K562 (cell line): ENCODE measurements at regions not wholly inside any gene's neighbourhood (a gene's known extent, or its start where the extent isn't known, plus 50 kb on each side); places are given as distances from the start of the nearest gene placed in this dataset.

ENCODE experiments used
- ATAC-seq: fragments of 200-7000 bp; cut with Tn5 transposase; 3 replicates; pipeline ENCODE4 v1.9.1; 2020; ENCODE audit warnings: moderate library complexity
- BruUV-seq: library from RNA; stranded (reverse); fragments of 400-500 nt; replicated peaks from 2 replicates; lab custom pipeline; 2021; lab: Mats Ljungman, UMichigan
- CTCF ChIA-PET: fragments of 300-600 bp; formaldehyde crosslinking; extraction: SDS; loops from one replicate; lab custom pipeline; 2021; ENCODE audit warnings: low intra/inter-chr PET ratio; lab: Yijun Ruan, JAX
- POLR2A ChIA-PET: fragments of 300-600, 350-650 bp; sonication (Branson Sonifier 250); formaldehyde crosslinking; extraction: SDS; loops from one replicate; lab custom pipeline; 2021; ENCODE audit warnings: antibody characterized with exemption, inconsistent platforms; lab: Yijun Ruan, JAX
- DNase-seq, 4 experiments: peaks; one replicate each; pipeline versions ENCODE4 v3.0.0 to v3.0.0-alpha.2; 2011 to 2018; ENCODE audit warnings: low spot score in 3 of 4, mixed read lengths in 3 of 4; ENCODE audit errors: extremely low read depth in 1 of 4
- FAIRE-seq: peaks from 2 replicates; lab custom pipeline; 2011; peaks lifted over from hg19 to GRCh38; lab: Jason Lieb, UNC
- H2AFZ ChIP-seq: 2 replicates; pipeline ENCODE4 v1.6.0; 2011; ENCODE audit warnings: low read depth, low read length, control low read depth, inconsistent platforms
- H3K27ac ChIP-seq: fragments of 200-600 bp; 3 replicates; pipeline ENCODE4 v1.8.0; 2011; ENCODE audit warnings: low read depth, mild to moderate bottlenecking, control low read depth, inconsistent platforms, low read length, moderate library complexity, mixed read lengths; ENCODE audit errors: extremely low read depth
- H3K27me3 ChIP-seq, 2 experiments: fragments of 300-600 bp in 1 of 2; 2 replicates in 1 of 2; 3 replicates in 1 of 2; pipeline versions ENCODE4 v1.6.0 to v1.8.0; 2011; ENCODE audit warnings: inconsistent platforms in 2 of 2, low read length in 2 of 2, mild to moderate bottlenecking in 1 of 2, mixed read lengths in 1 of 2, moderate library complexity in 1 of 2; ENCODE audit not compliant: control insufficient read depth in 2 of 2, insufficient read depth in 2 of 2
- H3K36me3 ChIP-seq: fragments of 300-600 bp; 3 replicates; pipeline ENCODE4 v1.8.0; 2011; ENCODE audit warnings: mild to moderate bottlenecking, low read length, inconsistent platforms; ENCODE audit not compliant: control insufficient read depth, insufficient read depth
- H3K4me1 ChIP-seq, 2 experiments: fragments of 200-600 bp in 1 of 2; replicated peaks in 1 of 2; 2 replicates in 1 of 2; 3 replicates in 1 of 2; pipeline versions ENCODE4 v1.5.1 to v1.8.0; 2011; ENCODE audit warnings: inconsistent platforms in 2 of 2, low read length in 2 of 2, mild to moderate bottlenecking in 1 of 2, mixed read lengths in 1 of 2, moderate library complexity in 1 of 2; ENCODE audit not compliant: control insufficient read depth in 2 of 2, insufficient read depth in 2 of 2
- H3K4me2 ChIP-seq: 2 replicates; pipeline ENCODE4 v1.6.1; 2011; ENCODE audit warnings: low read length, control low read depth, inconsistent platforms, mixed read lengths; ENCODE audit not compliant: insufficient read depth
- H3K4me3 ChIP-seq: fragments of 200-600 bp; sonication (generic), shearing (Covaris generic); 2 replicates; pipeline ENCODE4 v1.5.1; 2016; ENCODE audit warnings: control low read depth, inconsistent platforms
- H3K79me2 ChIP-seq: fragments of 200-600 bp; 3 replicates; pipeline ENCODE4 v1.8.0; 2011; ENCODE audit warnings: low read length, inconsistent platforms; ENCODE audit not compliant: control insufficient read depth, insufficient read depth
- H3K9ac ChIP-seq, 2 experiments: 2 replicates each; pipeline versions ENCODE4 v1.6.0 to v1.6.1; 2011; ENCODE audit warnings: low read depth in 2 of 2, low read length in 2 of 2, control low read depth in 1 of 2, inconsistent platforms in 1 of 2, mild to moderate bottlenecking in 1 of 2, mixed read lengths in 1 of 2; ENCODE audit not compliant: insufficient read depth in 1 of 2
- H3K9me1 ChIP-seq: one replicate; pipeline ENCODE4 v1.6.0; 2011; ENCODE audit warnings: inconsistent platforms, mild to moderate bottlenecking, low read length, moderate library complexity; ENCODE audit not compliant: control insufficient read depth, insufficient read depth
- H3K9me3 ChIP-seq: replicated peaks from 2 replicates; pipeline ENCODE4 v1.5.1; 2011; ENCODE audit warnings: low read depth, low read length, inconsistent platforms; ENCODE audit not compliant: control insufficient read depth, insufficient read depth
- H4K20me1 ChIP-seq: replicated peaks from 2 replicates; pipeline ENCODE4 v1.6.1; 2011; ENCODE audit warnings: low read length, inconsistent platforms, mixed read lengths; ENCODE audit not compliant: control insufficient read depth, insufficient read depth
- ELK1 ChIP-seq: sonication (generic); formaldehyde crosslinking; IDR thresholded peaks from 2 replicates; pipeline ENCODE4 v1.8.1; 2022; ENCODE audit warnings: missing genetic modification reagents
- HMGN3 ChIP-seq: IDR thresholded peaks from 2 replicates; pipeline ENCODE4 v1.6.1; 2011; ENCODE audit warnings: borderline replicate concordance, low read depth, mild to moderate bottlenecking, mixed read lengths, low read length; ENCODE audit not compliant: insufficient read length; ENCODE audit errors: extremely low read depth
- HNRNPK ChIP-seq: fragments of 200-400 bp; formaldehyde crosslinking; IDR thresholded peaks from one replicate; pipeline ENCODE4 v1.6.1; 2018; ENCODE audit warnings: mild to moderate bottlenecking, low read depth, low read length; ENCODE audit not compliant: poor library complexity, severe bottlenecking
- MCM2 ChIP-seq: fragments of 450-650 bp; IDR thresholded peaks from 2 replicates; pipeline ENCODE4 v1.6.1; 2017; ENCODE audit warnings: low read depth, mild to moderate bottlenecking
- MEIS2 ChIP-seq: fragments of 450-650 bp; IDR thresholded peaks from 2 replicates; pipeline ENCODE4 v1.6.1; 2014; ENCODE audit warnings: mild to moderate bottlenecking; ENCODE audit not compliant: partially characterized antibody
- MXD1 ChIP-seq: fragments of 250-450 bp; sonication (Bioruptor Pico); IDR thresholded peaks from 2 replicates; pipeline ENCODE4 v1.8.0; 2021; ENCODE audit warnings: borderline replicate concordance, mild to moderate bottlenecking, moderate library complexity; ENCODE audit not compliant: poor library complexity, severe bottlenecking
- NR2C1 ChIP-seq, 2 experiments: fragments of 450-650 bp; IDR thresholded peaks; 2 replicates each; pipeline ENCODE4 v1.6.1; 2017; ENCODE audit warnings: mild to moderate bottlenecking in 2 of 2, antibody characterized with exemption in 1 of 2, inconsistent platforms in 1 of 2, missing compliant biosample characterization in 1 of 2, missing genetic modification characterization in 1 of 2
- SMAD2 ChIP-seq: fragments of 150-350 bp; IDR thresholded peaks from 2 replicates; pipeline ENCODE4 v1.6.1; 2014; ENCODE audit warnings: low read depth, mild to moderate bottlenecking, low read length
- SPI1 ChIP-seq: IDR thresholded peaks from 2 replicates; pipeline ENCODE4 v1.6.1; 2011; ENCODE audit warnings: low read depth, low read length, control low read depth, borderline replicate concordance
- VEZF1 ChIP-seq: fragments of 200-800 bp; sonication (Bioruptor generic); IDR thresholded peaks from 2 replicates; pipeline ENCODE4 v1.6.1; 2017; ENCODE audit warnings: missing genetic modification characterization, missing compliant biosample characterization
- ZC3H8 ChIP-seq: fragments of 450-650 bp; IDR thresholded peaks from 2 replicates; pipeline ENCODE4 v1.6.1; 2017
- WGBS: fragments of 100-300 bp; shearing (Covaris generic); methylation state at CpG from one replicate; pipeline ENCODE4 v1.1.6; 2016; ENCODE audit warnings: low coverage, mixed read lengths; ENCODE audit not compliant: insufficient coverage; ENCODE audit errors: missing lambda C conversion rate; 5-methylcytosine and 5-hydroxymethylcytosine counted together
- in situ Hi-C: fragments of 300-500 bp; cut with MboI; formaldehyde crosslinking; loops from 4 replicates; pipeline ENCODE4 v1.15.0; 2018; ENCODE audit warnings: inconsistent platforms, mixed read lengths
- intact Hi-C: fragments of 100-400 bp; cut with micrococcal nuclease; formaldehyde crosslinking; loops from 2 replicates; pipeline ENCODE4 v1.14.2; 2022

- no TSS peak for BruUV-seq
- Histone ChIP-seq H3K27me3 (no peaks in the 10 kb centered on the region), H3K4me2 (no peak overlapping the region), H3K9me3 (no peaks in the 10 kb centered on the region), H4K20me1 (no peaks in the 10 kb centered on the region), H2AFZ (no peak overlapping the region), H3K4me1 (peaks cover 5 to 16% of the 10 kb centered on the region in 2 experiments; a peak in 4 of 5 replicates), H3K9me1 (no peaks in the 10 kb centered on the region), H3K79me2 (no peaks in the 10 kb centered on the region), H3K36me3 (no peaks in the 10 kb centered on the region), H3K27ac (no peak overlapping the region), H3K9ac (no peak overlapping the region), H3K4me3 (no peak overlapping the region)
- ATAC-seq = no peak
- FAIRE-seq = no peak
- DNase-seq = no peak
- CTCF ChIA-PET = no interaction called here
- POLR2A ChIA-PET = no interaction called here
- in situ Hi-C loops = no loop called here
- intact Hi-C loops = no loop called here
- TF ChIP-seq SMAD2 = no peak
- no peak for TF ChIP-seq MXD1 (CRISPR knock-in tag)
- no peak for TF ChIP-seq NR2C1 (IDR thresholded peaks at IDR 0.05)
- TF ChIP-seq NR2C1 (tag; IDR thresholded peaks at IDR 0.05) = peak; percentile 36; the same call in 1 of the 2 replicates
- TF ChIP-seq MEIS2 = peak; percentile 8
Observed at GRCh38 chr3:177681156-177681555, 483.9 kb upstream of the TBL1XR1 start.

GRCh38 chr3:177681852-177682251 is 484.6 kb upstream of the TBL1XR1 start:
- CTCF ChIA-PET = no interaction called here
- peaks cover 5 to 16% of the 10 kb centered on the region in 2 experiments; a peak in 4 of 5 replicates for H3K4me1 ChIP-seq
- no peak for ATAC-seq
- no peaks in the 10 kb centered on the region for H4K20me1 ChIP-seq
- intact Hi-C loops = no loop called here
- WGBS = 74% methylated on average over 2 of the region's 2 CpGs
- no peaks in the 10 kb centered on the region for H3K27me3 ChIP-seq
- POLR2A ChIA-PET = no interaction called here
- no peak overlapping the region for H3K4me3 ChIP-seq
- H3K9me1 ChIP-seq = no peaks in the 10 kb centered on the region
- TF ChIP-seq SPI1 (0 out of 2 replicates have a peak, but pooled peaks have one; percentile 33), HNRNPK (no peak), ZC3H8 (no peak), HMGN3 (no peak), VEZF1 (CRISPR knock-in tag) (no peak), ELK1 (CRISPR knock-in tag) (no peak), MEIS2 (no peak), MCM2 (no peak)
- TF ChIP-seq, all 486 proteins: peak for 1
- Histone ChIP-seq H3K27ac (no peak overlapping the region), H3K4me2 (no peak overlapping the region), H3K9ac (no peak overlapping the region), H3K36me3 (no peaks in the 10 kb centered on the region), H3K9me3 (no peaks in the 10 kb centered on the region), H2AFZ (no peak overlapping the region), H3K79me2 (no peaks in the 10 kb centered on the region)
- in situ Hi-C loops = no loop called here
- no peak for FAIRE-seq
- BruUV-seq = no TSS peak
- DNase-seq = no peak
